ENCODE measurements at regions not wholly inside any gene's neighbourhood (a gene's known extent, or its start where the extent isn't known, plus 50 kb on each side); places are given as distances from the start of the nearest gene placed in this dataset.
"Not testable (repeated sequence)": the region's sequence is repeated elsewhere in the genome, so short reads cannot be mapped to it uniquely, and the experiment has no call there.

DNA sequence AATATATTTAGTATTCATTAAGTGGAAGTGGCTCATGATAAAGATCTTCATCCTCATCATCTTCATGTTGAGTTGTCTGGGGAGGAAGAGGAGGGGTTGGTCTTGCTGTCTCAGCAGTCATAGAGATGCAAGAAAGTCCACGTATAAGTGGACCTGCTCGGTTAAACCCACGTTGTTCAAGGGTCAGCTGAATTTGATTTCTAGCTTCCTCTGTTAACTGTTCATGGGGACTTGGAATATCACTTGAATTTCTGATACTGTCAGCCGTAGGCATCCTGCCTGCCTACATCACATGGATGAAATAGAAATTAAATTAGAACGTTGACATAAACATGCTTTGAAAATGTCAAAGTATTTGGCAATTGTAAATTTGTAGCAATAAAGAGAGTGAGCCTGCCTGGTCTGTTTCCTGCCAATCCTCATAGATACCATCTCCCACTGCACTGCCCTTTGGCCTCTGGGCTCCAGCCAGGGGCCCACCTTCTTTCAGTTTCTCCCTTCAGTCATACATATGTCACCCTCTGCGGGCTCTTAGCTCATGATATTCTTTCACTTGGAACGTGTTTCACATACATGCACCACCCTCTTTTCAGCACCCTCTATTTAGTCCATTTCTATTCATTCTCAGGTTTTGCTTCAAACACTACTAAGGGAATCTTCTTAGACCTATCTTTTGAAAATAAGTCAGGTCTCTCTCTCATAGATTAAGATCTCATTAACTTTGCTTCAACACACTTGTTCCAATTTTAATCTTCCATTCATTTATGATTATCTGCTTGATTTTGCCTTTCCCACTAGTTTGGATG, 376.3 kb downstream of the IPMK start:
- Histone ChIP-seq H3K9me3 (no peaks in the 10 kb centered on the region), H3K27me3 (no peaks in the 10 kb centered on the region), H3K4me1 (no peaks in the 10 kb centered on the region), H3K27ac (no peak overlapping the region), H3K36me3 (no peaks in the 10 kb centered on the region), H3K4me3 (no peak overlapping the region)
- no peak for TF ChIP-seq EP300 (IDR thresholded peaks at IDR 0.05)
- no peak for TF ChIP-seq POLR2A (IDR thresholded peaks at IDR 0.05)
- no peak for TF ChIP-seq POLR2AphosphoS5 (IDR thresholded peaks at IDR 0.05)
- TF ChIP-seq, protein P1, sequence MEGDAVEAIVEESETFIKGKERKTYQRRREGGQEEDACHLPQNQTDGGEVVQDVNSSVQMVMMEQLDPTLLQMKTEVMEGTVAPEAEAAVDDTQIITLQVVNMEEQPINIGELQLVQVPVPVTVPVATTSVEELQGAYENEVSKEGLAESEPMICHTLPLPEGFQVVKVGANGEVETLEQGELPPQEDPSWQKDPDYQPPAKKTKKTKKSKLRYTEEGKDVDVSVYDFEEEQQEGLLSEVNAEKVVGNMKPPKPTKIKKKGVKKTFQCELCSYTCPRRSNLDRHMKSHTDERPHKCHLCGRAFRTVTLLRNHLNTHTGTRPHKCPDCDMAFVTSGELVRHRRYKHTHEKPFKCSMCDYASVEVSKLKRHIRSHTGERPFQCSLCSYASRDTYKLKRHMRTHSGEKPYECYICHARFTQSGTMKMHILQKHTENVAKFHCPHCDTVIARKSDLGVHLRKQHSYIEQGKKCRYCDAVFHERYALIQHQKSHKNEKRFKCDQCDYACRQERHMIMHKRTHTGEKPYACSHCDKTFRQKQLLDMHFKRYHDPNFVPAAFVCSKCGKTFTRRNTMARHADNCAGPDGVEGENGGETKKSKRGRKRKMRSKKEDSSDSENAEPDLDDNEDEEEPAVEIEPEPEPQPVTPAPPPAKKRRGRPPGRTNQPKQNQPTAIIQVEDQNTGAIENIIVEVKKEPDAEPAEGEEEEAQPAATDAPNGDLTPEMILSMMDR (IDR thresholded peaks at IDR 0.05), result no peak
- DNase-seq, result no peak
- WGBS, 2 donors, result 18 to 63% methylated on average over 7 of the region's 7 CpGs
- intact Hi-C loops (cut with DNase I), result no loop called here

DNA sequence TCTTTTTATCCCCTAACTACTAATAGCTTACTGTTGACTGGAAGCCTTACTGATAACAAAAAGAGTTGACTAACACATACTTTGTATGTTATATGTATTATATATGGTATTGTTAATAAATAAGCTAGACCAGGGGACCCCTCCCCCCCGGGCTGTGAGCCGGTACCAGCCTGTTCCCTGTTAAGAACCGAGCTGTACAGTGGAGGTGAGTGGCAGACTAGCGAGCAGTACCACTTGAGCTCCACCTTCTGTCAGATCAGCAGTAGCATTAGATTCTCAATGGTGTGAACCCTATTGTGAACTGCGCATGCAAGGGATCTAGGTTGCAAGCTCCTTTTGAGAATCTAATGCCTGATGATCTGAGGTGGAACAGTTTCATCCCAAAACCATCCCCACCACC, 377.0 kb downstream of the IPMK start:
- Histone ChIP-seq H3K9me3 (no peaks in the 10 kb centered on the region), H3K4me3 (no peak overlapping the region), H3K4me1 (no peaks in the 10 kb centered on the region), H3K36me3 (no peaks in the 10 kb centered on the region), H3K27ac (no peak overlapping the region), H3K27me3 (no peaks in the 10 kb centered on the region)
- intact Hi-C loops (cut with DNase I), result no loop called here
- TF ChIP-seq EP300 (IDR thresholded peaks at IDR 0.05), result no peak
- TF ChIP-seq, protein P1 (IDR thresholded peaks at IDR 0.05), result no peak
- TF ChIP-seq POLR2A (IDR thresholded peaks at IDR 0.05), result no peak
- no peak for TF ChIP-seq POLR2AphosphoS5 (IDR thresholded peaks at IDR 0.05)
- WGBS, 2 donors, result 93 to 95% methylated on average over 5 of the region's 5 CpGs
- no peak for DNase-seq

DNA sequence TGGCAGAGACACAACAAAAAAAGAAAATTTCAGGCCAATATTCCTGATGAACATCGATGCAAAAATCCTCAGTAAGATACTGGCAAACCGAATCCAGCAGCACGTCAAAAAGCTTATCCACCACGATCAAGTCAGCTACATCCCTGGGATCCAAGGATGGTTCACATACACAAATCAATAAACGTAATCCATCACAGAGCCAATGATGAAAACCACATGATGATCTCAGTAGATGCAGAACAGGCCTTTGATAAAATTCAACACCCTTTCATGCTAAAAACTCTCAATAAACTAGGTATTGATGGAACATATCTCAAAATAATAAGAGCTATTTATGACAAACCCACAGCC, 382.1 kb downstream of the IPMK start:
- H3K27me3 ChIP-seq; intact Hi-C loops (cut with DNase I); H3K36me3 ChIP-seq; DNase-seq; H3K4me3 ChIP-seq; H3K27ac ChIP-seq; H3K9me3 ChIP-seq; H3K4me1 ChIP-seq: not testable (repeated sequence)
- WGBS, 2 donors, result 87 to 94% methylated on average over 5 of the region's 5 CpGs

DNA sequence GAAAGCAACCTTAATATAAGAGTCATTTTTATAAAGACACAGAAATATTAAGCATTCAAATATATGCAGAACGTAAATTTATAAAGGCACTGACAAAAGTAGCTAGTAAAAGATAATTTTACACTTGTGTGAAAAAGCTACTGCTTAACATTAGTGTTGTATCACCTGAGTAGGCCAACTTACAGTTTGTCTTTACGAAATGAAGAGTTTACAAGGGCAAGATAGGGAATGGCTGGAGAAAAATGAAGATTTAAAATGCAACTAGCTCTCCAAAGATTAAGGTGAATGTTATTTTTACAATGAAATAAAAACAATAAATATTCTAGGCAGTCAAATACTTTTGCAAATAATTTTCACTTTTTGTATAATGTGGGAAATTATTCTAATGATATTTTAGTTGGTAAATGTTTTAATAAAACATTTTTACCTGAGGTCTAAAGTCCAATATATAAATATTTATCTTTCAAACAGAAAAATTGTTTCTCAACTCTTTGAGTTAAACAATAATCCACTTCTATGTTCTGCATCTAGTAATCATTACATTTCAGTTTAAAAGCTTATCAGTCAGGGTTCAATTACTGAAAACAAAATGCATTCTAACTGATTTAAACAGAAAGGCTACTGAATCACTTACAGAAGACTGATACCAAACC, 382.6 kb downstream of the IPMK start:
- no peaks in the 10 kb centered on the region for H3K27me3 ChIP-seq
- H3K27ac ChIP-seq, result no peak overlapping the region
- no peak overlapping the region for H3K4me3 ChIP-seq
- 55 to 58% methylated on average over 2 of the region's 2 CpGs for WGBS, 2 donors
- H3K9me3 ChIP-seq, result no peaks in the 10 kb centered on the region
- TF ChIP-seq, protein P1 (IDR thresholded peaks at IDR 0.05), result no peak
- TF ChIP-seq EP300 (IDR thresholded peaks at IDR 0.05), result no peak
- no peak for TF ChIP-seq POLR2AphosphoS5 (IDR thresholded peaks at IDR 0.05)
- TF ChIP-seq POLR2A (IDR thresholded peaks at IDR 0.05), result no peak
- no peaks in the 10 kb centered on the region for H3K36me3 ChIP-seq
- no peak for DNase-seq
- intact Hi-C loops (cut with DNase I), result no loop called here
- H3K4me1 ChIP-seq, result no peaks in the 10 kb centered on the region

DNA sequence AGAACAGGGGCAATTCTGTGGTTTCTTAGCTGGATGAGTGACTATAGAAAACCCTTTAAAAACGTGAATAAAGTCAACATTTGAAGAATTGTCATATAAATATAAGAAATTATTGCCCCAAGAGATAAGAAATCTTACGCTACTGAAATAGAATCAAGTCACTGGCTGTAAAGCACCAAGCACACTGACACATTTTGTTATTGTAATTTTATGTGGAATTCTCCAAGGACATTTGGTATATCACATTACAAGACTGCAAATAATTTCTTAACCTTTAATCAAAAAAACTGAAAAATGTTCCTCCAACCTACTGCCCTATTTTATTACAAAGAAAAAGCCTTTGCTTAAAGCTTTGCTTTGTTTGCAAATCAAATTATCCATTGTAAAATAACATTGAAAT, 383.3 kb downstream of the IPMK start:
- Histone ChIP-seq H3K4me1 (no peaks in the 10 kb centered on the region), H3K27me3 (no peaks in the 10 kb centered on the region), H3K4me3 (no peak overlapping the region), H3K27ac (no peak overlapping the region), H3K36me3 (no peaks in the 10 kb centered on the region), H3K9me3 (no peaks in the 10 kb centered on the region)
- intact Hi-C loops (cut with DNase I), result no loop called here
- no peak for TF ChIP-seq POLR2A (IDR thresholded peaks at IDR 0.05)
- no peak for TF ChIP-seq EP300 (IDR thresholded peaks at IDR 0.05)
- no peak for TF ChIP-seq POLR2AphosphoS5 (IDR thresholded peaks at IDR 0.05)
- WGBS, 2 donors, result 15 to 53% methylated on average over 2 of the region's 2 CpGs
- no peak for DNase-seq

All from sigmoid colon (tissue), 6 donors.